ENCODE measurements at regions not wholly inside any gene's neighbourhood (a gene's known extent, or its start where the extent isn't known, plus 50 kb on each side); places are given as distances from the start of the nearest gene placed in this dataset.

GRCh38 chr12:61188801-61189595, 1071.2 kb upstream of the USP15 start:
- Mint-ChIP-seq H3K27ac (no peak overlapping the region), H3K27me3 (ENCODE audit: insufficient read depth, low read depth) (no peaks in the 10 kb centered on the region), H3K36me3 (no peaks in the 10 kb centered on the region), H3K9me3 (no peaks in the 10 kb centered on the region), H3K4me3 (no peak overlapping the region), H3K4me1 (no peaks in the 10 kb centered on the region)
- TF ChIP-seq EZH2phosphoT487 (IDR thresholded peaks at IDR 0.05), result no peak
- TF ChIP-seq CTCF (IDR thresholded peaks at IDR 0.05), result no peak
- no peak for TF ChIP-seq EZH2 (IDR thresholded peaks at IDR 0.05)
- Histone ChIP-seq H3K79me2 (ENCODE audit: low read depth) (no peaks in the 10 kb centered on the region), H3F3A (ENCODE audit: low read depth) (no peaks in the 10 kb centered on the region), H3K4me1 (no peaks in the 10 kb centered on the region), H2AFZ (replicated peaks) (peak overlapping the region; percentile 70), H3K27ac (no peak overlapping the region), H4K20me1 (ENCODE audit: low read depth) (no peaks in the 10 kb centered on the region), H3K4me3 (no peak overlapping the region), H3K36me3 (no peaks in the 10 kb centered on the region), H3K4me2 (no peak overlapping the region), H3K27me3 (no peaks in the 10 kb centered on the region), H3K9me3 (ENCODE audit: low read depth) (no peaks in the 10 kb centered on the region), H3K9ac (no peak overlapping the region)
- no peak for DNase-seq (ENCODE audit: low spot score)

GRCh38 chr12:61213646-61214045, 1046.6 kb upstream of the USP15 start:
- no peak overlapping the region for H3K4me3 ChIP-seq
- H3F3A ChIP-seq (ENCODE audit: low read depth), result no peaks in the 10 kb centered on the region
- no peaks in the 10 kb centered on the region for H3K79me2 ChIP-seq (ENCODE audit: low read depth)
- H3K9me3 ChIP-seq (ENCODE audit: low read depth), result no peaks in the 10 kb centered on the region
- TF ChIP-seq EZH2 (IDR thresholded peaks at IDR 0.05) (no peak), CTCF (IDR thresholded peaks at IDR 0.05) (no peak), EZH2phosphoT487 (IDR thresholded peaks at IDR 0.05) (no peak)
- H3K36me3 ChIP-seq, result peaks cover 4% of the 10 kb centered on the region
- no peak for DNase-seq (ENCODE audit: low spot score)
- H3K27ac ChIP-seq, result no peak overlapping the region
- H3K4me1 ChIP-seq, result no peaks in the 10 kb centered on the region
- Mint-ChIP-seq H3K27me3 (ENCODE audit: insufficient read depth, low read depth) (no peaks in the 10 kb centered on the region), H3K36me3 (no peaks in the 10 kb centered on the region), H3K9me3 (no peaks in the 10 kb centered on the region), H3K27ac (no peak overlapping the region), H3K4me3 (no peak overlapping the region), H3K4me1 (no peaks in the 10 kb centered on the region)
- no peaks in the 10 kb centered on the region for H4K20me1 ChIP-seq (ENCODE audit: low read depth)
- H3K4me2 ChIP-seq, result no peak overlapping the region
- H3K9ac ChIP-seq, result no peak overlapping the region
- H3K27me3 ChIP-seq, result no peaks in the 10 kb centered on the region
- no peak overlapping the region for H2AFZ ChIP-seq (replicated peaks)

GRCh38 chr12:61220337-61220736, 1039.9 kb upstream of the USP15 start:
- Histone ChIP-seq H3K27me3 (no peaks in the 10 kb centered on the region), H3K36me3 (no peaks in the 10 kb centered on the region), H3K4me3 (no peak overlapping the region), H2AFZ (replicated peaks) (no peak overlapping the region), H3K4me1 (no peaks in the 10 kb centered on the region), H3K9me3 (ENCODE audit: low read depth) (no peaks in the 10 kb centered on the region), H3K79me2 (ENCODE audit: low read depth) (no peaks in the 10 kb centered on the region), H3K9ac (no peak overlapping the region), H4K20me1 (ENCODE audit: low read depth) (no peaks in the 10 kb centered on the region), H3K27ac (no peak overlapping the region), H3F3A (ENCODE audit: low read depth) (no peaks in the 10 kb centered on the region), H3K4me2 (no peak overlapping the region)
- Mint-ChIP-seq H3K4me3 (no peak overlapping the region), H3K27ac (no peak overlapping the region), H3K4me1 (no peaks in the 10 kb centered on the region), H3K9me3 (no peaks in the 10 kb centered on the region), H3K27me3 (ENCODE audit: insufficient read depth, low read depth) (no peaks in the 10 kb centered on the region), H3K36me3 (no peaks in the 10 kb centered on the region)
- TF ChIP-seq EZH2 (IDR thresholded peaks at IDR 0.05) (no peak), EZH2phosphoT487 (IDR thresholded peaks at IDR 0.05) (no peak), CTCF (IDR thresholded peaks at IDR 0.05) (no peak)
- no peak for DNase-seq (ENCODE audit: low spot score)
